BJ (cell line): ENCODE measurements at regions not wholly inside any gene's neighbourhood (a gene's known extent, or its start where the extent isn't known, plus 50 kb on each side); places are given as distances from the start of the nearest gene placed in this dataset.

Experiments
- CTCF ChIA-PET: fragments of 350-600 bp; formaldehyde crosslinking; extraction: SDS; loops from one replicate; lab custom pipeline; 2021; ENCODE audit warnings: antibody characterized with exemption, inconsistent platforms; lab: Yijun Ruan, JAX
- POLR2A ChIA-PET: fragments of 300-600 bp; sonication (Branson Sonifier 250); formaldehyde crosslinking; extraction: SDS; loops from one replicate; lab custom pipeline; 2021; ENCODE audit warnings: antibody characterized with exemption; lab: Charles Lee
- DNase-seq: peaks from one replicate; pipeline ENCODE4 v3.0.0-alpha.2; 2011; ENCODE audit warnings: low read depth
- H3K27me3 ChIP-seq: 2 replicates; pipeline ENCODE4 v1.6.0; 2011; ENCODE audit warnings: low read length; ENCODE audit not compliant: control insufficient read depth, insufficient read depth
- H3K36me3 ChIP-seq: 2 replicates; pipeline ENCODE4 v1.5.1; 2011; ENCODE audit warnings: low read length; ENCODE audit not compliant: control insufficient read depth, insufficient read depth
- H3K4me3 ChIP-seq: 2 replicates; pipeline ENCODE4 v1.5.1; 2011; ENCODE audit warnings: low read depth, mild to moderate bottlenecking, control low read depth, low read length
- TF ChIP-seq, protein P1 (sequence below): IDR thresholded peaks from 2 replicates; pipeline ENCODE4 v1.5.1; 2011; ENCODE audit warnings: low read depth, mild to moderate bottlenecking, control low read depth, inconsistent platforms, low read length, moderate library complexity; ENCODE audit not compliant: insufficient read depth

DNA sequence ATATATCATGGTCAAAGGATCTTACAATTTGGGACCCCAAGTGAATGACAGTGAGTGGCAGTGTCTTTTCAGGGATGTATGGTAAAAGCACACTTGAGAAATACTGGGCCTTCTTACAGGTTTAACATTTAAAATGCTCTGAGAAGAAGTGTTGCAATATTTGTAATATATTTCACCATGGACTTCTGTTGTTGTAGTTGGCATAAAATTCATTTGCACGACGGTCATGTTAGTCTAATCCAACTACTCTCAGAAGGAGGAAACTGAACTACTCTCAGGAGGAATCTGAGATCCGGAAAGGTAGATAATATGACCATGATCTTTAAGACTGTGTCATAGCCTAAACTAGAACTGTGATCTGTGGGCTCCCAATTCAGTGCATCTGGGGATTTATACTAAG is 700.1 kb downstream of the HDGFL1 start:
- TF ChIP-seq, protein P1, sequence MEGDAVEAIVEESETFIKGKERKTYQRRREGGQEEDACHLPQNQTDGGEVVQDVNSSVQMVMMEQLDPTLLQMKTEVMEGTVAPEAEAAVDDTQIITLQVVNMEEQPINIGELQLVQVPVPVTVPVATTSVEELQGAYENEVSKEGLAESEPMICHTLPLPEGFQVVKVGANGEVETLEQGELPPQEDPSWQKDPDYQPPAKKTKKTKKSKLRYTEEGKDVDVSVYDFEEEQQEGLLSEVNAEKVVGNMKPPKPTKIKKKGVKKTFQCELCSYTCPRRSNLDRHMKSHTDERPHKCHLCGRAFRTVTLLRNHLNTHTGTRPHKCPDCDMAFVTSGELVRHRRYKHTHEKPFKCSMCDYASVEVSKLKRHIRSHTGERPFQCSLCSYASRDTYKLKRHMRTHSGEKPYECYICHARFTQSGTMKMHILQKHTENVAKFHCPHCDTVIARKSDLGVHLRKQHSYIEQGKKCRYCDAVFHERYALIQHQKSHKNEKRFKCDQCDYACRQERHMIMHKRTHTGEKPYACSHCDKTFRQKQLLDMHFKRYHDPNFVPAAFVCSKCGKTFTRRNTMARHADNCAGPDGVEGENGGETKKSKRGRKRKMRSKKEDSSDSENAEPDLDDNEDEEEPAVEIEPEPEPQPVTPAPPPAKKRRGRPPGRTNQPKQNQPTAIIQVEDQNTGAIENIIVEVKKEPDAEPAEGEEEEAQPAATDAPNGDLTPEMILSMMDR: no peak
- ChIA-PET CTCF (no interaction called here), POLR2A (no interaction called here)
- no peaks in the 10 kb centered on the region for H3K27me3 ChIP-seq
- H3K4me3 ChIP-seq: no peak overlapping the region
- no peak for DNase-seq
- H3K36me3 ChIP-seq: no peaks in the 10 kb centered on the region

DNA sequence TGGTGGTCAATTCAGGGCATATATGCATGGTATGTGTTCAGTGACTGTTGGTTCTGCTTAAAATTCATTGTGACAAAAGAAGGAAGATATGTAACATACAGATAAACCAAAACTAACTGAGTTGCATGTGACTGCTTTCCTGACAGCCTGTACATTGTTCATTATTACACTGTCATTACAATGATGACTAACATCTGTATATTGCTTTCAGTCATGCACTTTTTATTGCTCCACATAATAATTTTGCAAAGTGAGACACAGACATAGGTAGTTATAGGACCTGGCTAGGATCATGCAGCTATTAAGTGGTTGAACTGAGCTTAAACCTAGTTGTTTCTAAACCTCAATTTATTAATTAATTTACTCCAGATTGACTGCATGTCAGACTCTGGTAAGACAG is 703.2 kb downstream of the HDGFL1 start:
- DNase-seq: no peak
- ChIA-PET POLR2A (no interaction called here), CTCF (no interaction called here)
- Histone ChIP-seq H3K36me3 (no peaks in the 10 kb centered on the region), H3K27me3 (no peaks in the 10 kb centered on the region), H3K4me3 (no peak overlapping the region)
- TF ChIP-seq, protein P1: no peak

DNA sequence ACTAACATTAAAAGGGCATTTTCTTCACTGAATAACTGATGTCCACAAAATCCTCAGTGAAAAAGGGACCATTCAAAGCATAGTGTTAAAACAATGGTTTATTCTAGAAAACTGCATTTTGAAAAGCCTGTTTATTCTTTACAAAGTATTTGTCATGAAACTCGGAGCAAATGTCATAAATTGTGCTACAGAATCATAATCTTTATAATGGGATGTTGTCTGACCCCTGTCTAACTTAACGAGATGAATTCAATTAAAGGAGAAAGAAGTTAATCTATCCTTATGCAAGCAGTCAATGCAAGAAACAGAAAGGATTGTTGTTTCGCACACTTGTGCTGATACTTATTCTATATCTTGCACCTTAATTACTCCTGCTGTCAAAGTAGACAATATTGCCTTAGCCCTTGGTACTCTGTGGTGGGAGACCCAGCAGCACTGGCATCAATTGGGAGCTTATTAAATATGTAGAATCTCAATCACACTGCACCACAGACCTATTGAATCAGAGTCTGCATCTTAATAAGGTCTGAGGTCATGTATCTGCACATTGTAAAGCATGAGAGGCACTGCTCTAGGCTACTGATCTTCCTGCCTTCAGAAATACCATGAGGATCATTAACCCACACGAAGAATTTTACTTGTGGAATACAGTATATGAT is 708.3 kb downstream of the HDGFL1 start:
- Histone ChIP-seq H3K36me3 (no peaks in the 10 kb centered on the region), H3K4me3 (no peak overlapping the region), H3K27me3 (no peaks in the 10 kb centered on the region)
- no peak for DNase-seq
- ChIA-PET POLR2A (no interaction called here), CTCF (no interaction called here)
- TF ChIP-seq, protein P1: no peak

DNA sequence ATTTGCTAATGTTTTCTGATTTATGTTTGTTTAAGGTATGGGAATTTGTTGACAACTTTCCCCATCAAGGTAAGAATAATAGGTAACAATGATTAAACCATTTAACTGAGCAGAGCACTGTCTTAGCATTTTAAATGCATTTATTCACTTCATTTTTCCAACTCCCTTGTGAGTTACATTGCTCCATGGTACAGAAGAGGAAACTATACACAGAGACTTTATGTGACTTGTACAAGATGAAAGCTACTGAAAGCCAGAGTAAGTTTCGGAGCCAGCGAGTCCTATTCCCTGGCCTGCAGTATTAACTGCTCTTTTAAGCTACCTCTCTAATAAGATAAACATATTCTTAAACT is 708.8 kb downstream of the HDGFL1 start:
- Histone ChIP-seq H3K27me3 (no peaks in the 10 kb centered on the region), H3K36me3 (no peaks in the 10 kb centered on the region), H3K4me3 (no peak overlapping the region)
- DNase-seq: no peak
- TF ChIP-seq, protein P1: no peak
- CTCF ChIA-PET: no interaction called here
- POLR2A ChIA-PET: no interaction called here

DNA sequence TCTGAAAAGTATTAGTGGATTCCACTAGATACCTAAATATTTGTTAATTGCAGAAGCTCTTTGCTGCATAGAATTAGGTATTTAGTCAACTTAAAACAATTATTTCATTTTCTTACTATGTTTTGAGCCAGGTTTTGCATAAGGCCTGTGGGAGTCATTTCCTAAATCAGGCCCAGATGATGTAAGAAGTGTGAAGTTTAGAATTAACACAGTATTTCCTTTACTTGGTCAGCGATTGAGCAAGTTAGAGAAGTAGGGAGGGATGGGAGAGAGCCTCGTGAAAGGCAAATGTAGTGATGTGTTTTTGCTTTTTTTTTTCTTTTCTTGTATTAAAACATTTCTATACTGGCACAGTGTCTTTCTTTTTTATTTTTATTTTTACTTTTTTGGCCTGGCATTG is 711.1 kb downstream of the HDGFL1 start:
- no peaks in the 10 kb centered on the region for H3K36me3 ChIP-seq
- no peaks in the 10 kb centered on the region for H3K27me3 ChIP-seq
- ChIA-PET POLR2A (no interaction called here), CTCF (interaction anchor here (1.0 kb wide), 1 partner anchor 10 kb away, joined by 3 read pairs; no protein-coding TSS in a partner anchor)
- H3K4me3 ChIP-seq: no peak overlapping the region
- TF ChIP-seq, protein P1: no peak
- DNase-seq: no peak
